ENCODE measurements at regions not wholly inside any gene's neighbourhood (a gene's known extent, or its start where the extent isn't known, plus 50 kb on each side); places are given as distances from the start of the nearest gene placed in this dataset.

DNA sequence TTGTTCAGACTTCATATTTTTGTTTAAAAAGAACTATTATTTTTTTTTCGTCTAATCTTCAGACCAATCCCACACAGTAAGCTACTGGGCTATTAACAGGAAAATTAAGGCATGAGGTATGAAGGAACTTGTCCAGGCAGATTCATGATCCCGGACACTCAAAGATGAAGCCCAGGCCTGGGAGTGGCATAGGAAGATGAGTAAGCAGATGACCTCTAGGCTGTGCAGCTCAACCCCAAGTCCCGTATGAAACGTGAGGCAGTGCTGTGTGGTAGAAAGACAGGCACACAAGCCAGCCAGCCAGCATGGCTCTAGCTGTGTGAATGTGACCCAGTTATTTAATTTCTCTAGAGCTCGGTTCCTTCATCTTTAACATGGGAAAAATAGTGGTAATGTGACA, 231.9 kb downstream of the CLIC5 start:
- Histone ChIP-seq H3K4me1 (ENCODE audit: insufficient read depth, low read length) (no peaks in the 10 kb centered on the region), H3K36me3 (ENCODE audit: insufficient read depth, low read length) (no peaks in the 10 kb centered on the region), H3K4me2 (ENCODE audit: insufficient read depth, low read length) (no peak overlapping the region), H3K27ac (ENCODE audit: low read length) (no peak overlapping the region), H3K27me3 (ENCODE audit: insufficient read depth, low read length, poor library complexity) (no peaks in the 10 kb centered on the region), H2AFZ (ENCODE audit: low read depth, low read length) (no peak overlapping the region), H3K9ac (ENCODE audit: low read depth, low read length) (no peak overlapping the region), H3K79me2 (ENCODE audit: insufficient read depth, low read length) (no peaks in the 10 kb centered on the region), H3K4me3 (ENCODE audit: low read depth in 1 of 2, low read length in 2 of 2) (no peak overlapping the region), H4K20me1 (ENCODE audit: insufficient read depth, low read length) (no peaks in the 10 kb centered on the region), H3K9me3 (ENCODE audit: insufficient read depth, low read length, severe bottlenecking) (no peaks in the 10 kb centered on the region)
- TF ChIP-seq CTCF (IDR thresholded peaks at IDR 0.05; ENCODE audit: borderline replicate concordance, extremely low read depth, low read length, poor library complexity, severe bottlenecking) (no peak), EZH2 (IDR thresholded peaks at IDR 0.05; ENCODE audit: borderline replicate concordance, low read depth, low read length, severe bottlenecking) (no peak)
- ATAC-seq (ENCODE audit: insufficient read depth, low read depth) (no peak), DNase-seq (no peak)

- Histone ChIP-seq H3K9ac (ENCODE audit: low read depth, low read length) (no peak overlapping the region), H4K20me1 (ENCODE audit: insufficient read depth, low read length) (no peaks in the 10 kb centered on the region), H3K27me3 (ENCODE audit: insufficient read depth, low read length, poor library complexity) (no peaks in the 10 kb centered on the region), H3K36me3 (ENCODE audit: insufficient read depth, low read length) (no peaks in the 10 kb centered on the region), H3K4me3 (ENCODE audit: low read depth in 1 of 2, low read length in 2 of 2) (no peak overlapping the region), H3K27ac (ENCODE audit: low read length) (no peak overlapping the region), H2AFZ (ENCODE audit: low read depth, low read length) (no peak overlapping the region), H3K79me2 (ENCODE audit: insufficient read depth, low read length) (no peaks in the 10 kb centered on the region), H3K4me1 (ENCODE audit: insufficient read depth, low read length) (no peaks in the 10 kb centered on the region), H3K4me2 (ENCODE audit: insufficient read depth, low read length) (no peak overlapping the region), H3K9me3 (ENCODE audit: insufficient read depth, low read length, severe bottlenecking) (no peaks in the 10 kb centered on the region)
- ATAC-seq (ENCODE audit: insufficient read depth, low read depth) (no peak), DNase-seq (no peak)
- TF ChIP-seq EZH2 (IDR thresholded peaks at IDR 0.05; ENCODE audit: borderline replicate concordance, low read depth, low read length, severe bottlenecking) (no peak), CTCF (IDR thresholded peaks at IDR 0.05; ENCODE audit: borderline replicate concordance, extremely low read depth, low read length, poor library complexity, severe bottlenecking) (no peak)
Observed at GRCh38 chr6:45781890-45782289, 233.8 kb downstream of the CLIC5 start.

DNA sequence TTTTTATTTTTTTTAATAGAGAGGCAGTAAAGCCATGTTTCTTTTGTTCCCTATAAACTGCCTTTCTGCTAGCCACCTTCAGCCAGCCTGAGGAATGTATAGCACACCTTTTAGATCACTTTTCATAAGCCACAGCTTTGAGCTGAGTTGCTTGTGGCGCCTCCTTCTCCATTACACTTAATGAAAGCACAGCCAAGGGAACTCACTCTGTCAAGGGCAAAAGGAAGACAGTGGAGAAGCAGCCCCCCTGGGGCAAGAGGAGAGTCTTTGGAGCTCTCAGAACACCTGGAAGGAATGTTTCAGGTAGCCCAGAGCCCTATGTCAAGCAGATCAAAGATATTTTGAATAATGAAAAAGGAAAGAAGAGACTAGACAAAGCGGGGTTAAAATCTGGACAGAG, 235.1 kb downstream of the CLIC5 start:
- TF ChIP-seq CTCF (IDR thresholded peaks at IDR 0.05; ENCODE audit: borderline replicate concordance, extremely low read depth, low read length, poor library complexity, severe bottlenecking) (no peak), EZH2 (IDR thresholded peaks at IDR 0.05; ENCODE audit: borderline replicate concordance, low read depth, low read length, severe bottlenecking) (no peak)
- no peak overlapping the region for H3K4me2 ChIP-seq (ENCODE audit: insufficient read depth, low read length)
- H3K27me3 ChIP-seq (ENCODE audit: insufficient read depth, low read length, poor library complexity), result no peaks in the 10 kb centered on the region
- H3K4me3 ChIP-seq (ENCODE audit: low read depth in 1 of 2, low read length in 2 of 2), result no peak overlapping the region
- H2AFZ ChIP-seq (ENCODE audit: low read depth, low read length), result no peak overlapping the region
- no peaks in the 10 kb centered on the region for H4K20me1 ChIP-seq (ENCODE audit: insufficient read depth, low read length)
- H3K9ac ChIP-seq (ENCODE audit: low read depth, low read length), result no peak overlapping the region
- no peaks in the 10 kb centered on the region for H3K9me3 ChIP-seq (ENCODE audit: insufficient read depth, low read length, severe bottlenecking)
- H3K4me1 ChIP-seq (ENCODE audit: insufficient read depth, low read length), result no peaks in the 10 kb centered on the region
- ATAC-seq (ENCODE audit: insufficient read depth, low read depth), result no peak
- DNase-seq, result no peak
- H3K36me3 ChIP-seq (ENCODE audit: insufficient read depth, low read length), result no peaks in the 10 kb centered on the region
- H3K27ac ChIP-seq (ENCODE audit: low read length), result no peak overlapping the region
- H3K79me2 ChIP-seq (ENCODE audit: insufficient read depth, low read length), result no peaks in the 10 kb centered on the region
